ENCODE measurements at regions not wholly inside any gene's neighbourhood (a gene's known extent, or its start where the extent isn't known, plus 50 kb on each side); places are given as distances from the start of the nearest gene placed in this dataset.
A peak's percentile ranks its signal among the peaks of the same experiment; 100 is the strongest.

- TF ChIP-seq CTCF (conservative IDR thresholded peaks at IDR 0.05) = peak; percentile 62
- no peaks in the 10 kb centered on the region for H3K36me3 Mint-ChIP-seq (ENCODE audit: low read depth)
Measured at GRCh38 chr13:44116562-44117332, 237.0 kb downstream of the LACC1 start.

GRCh38 chr13:44117351-44117750 lies 237.6 kb downstream of the LACC1 start:
- TF ChIP-seq CTCF (conservative IDR thresholded peaks at IDR 0.05) = no peak
- H3K9ac ChIP-seq (ENCODE audit: extremely low read depth, low read length, poor library complexity, severe bottlenecking) = no peak overlapping the region
- H3K4me1 Mint-ChIP-seq = peaks cover 62% of the 10 kb centered on the region

More at GRCh38 chr13:44116562-44117332, 237.0 kb downstream of the LACC1 start:
- no peaks in the 10 kb centered on the region for H3K9me3 ChIP-seq (ENCODE audit: control insufficient read depth, low read length)
- H3K4me3 ChIP-seq (ENCODE audit: low read length) = no peak overlapping the region
- H3K4me1 Mint-ChIP-seq = peaks cover 67% of the 10 kb centered on the region
- H3K9me3 Mint-ChIP-seq = no peaks in the 10 kb centered on the region
- H3K36me3 ChIP-seq (ENCODE audit: control insufficient read depth, insufficient read depth, low read length) = no peaks in the 10 kb centered on the region
- peaks cover 15% of the 10 kb centered on the region for H3K4me1 ChIP-seq (ENCODE audit: control insufficient read depth, insufficient read depth, low read length)
- no peaks in the 10 kb centered on the region for H3K27me3 ChIP-seq (ENCODE audit: control insufficient read depth, insufficient read depth, low read length, poor library complexity, severe bottlenecking)
- WGBS, 2 experiments (ENCODE audit: insufficient coverage in 1 of 2, insufficient read length in 1 of 2) = 73 to 97% methylated on average over 3 to 6 of the region's 7 CpGs
- DNase-seq = peak; percentile 69
- H3K27ac Mint-ChIP-seq = no peak overlapping the region
- no peak overlapping the region for H3K9ac ChIP-seq (ENCODE audit: extremely low read depth, low read length, poor library complexity, severe bottlenecking)
- H3K27me3 Mint-ChIP-seq (ENCODE audit: insufficient read depth) = no peaks in the 10 kb centered on the region
- H3K4me3 Mint-ChIP-seq = no peak overlapping the region
- no peak overlapping the region for H3K27ac ChIP-seq (ENCODE audit: low read depth, low read length)

GRCh38 chr13:44117816-44118215 lies 238.1 kb downstream of the LACC1 start:
- H3K36me3 ChIP-seq (ENCODE audit: control insufficient read depth, insufficient read depth, low read length) = no peaks in the 10 kb centered on the region
- Mint-ChIP-seq H3K27me3 (ENCODE audit: insufficient read depth) (no peaks in the 10 kb centered on the region), H3K4me3 (no peak overlapping the region), H3K36me3 (ENCODE audit: low read depth) (no peaks in the 10 kb centered on the region), H3K4me1 (peaks cover 57% of the 10 kb centered on the region), H3K9me3 (no peaks in the 10 kb centered on the region), H3K27ac (no peak overlapping the region)
- no peak for DNase-seq
- no peaks in the 10 kb centered on the region for H3K9me3 ChIP-seq (ENCODE audit: control insufficient read depth, low read length)
- 92 to 95% methylated on average over 2 of the region's 2 CpGs for WGBS, 2 experiments (ENCODE audit: insufficient coverage in 1 of 2, insufficient read length in 1 of 2)
- H3K4me1 ChIP-seq (ENCODE audit: control insufficient read depth, insufficient read depth, low read length) = peaks cover 11% of the 10 kb centered on the region
- TF ChIP-seq CTCF (conservative IDR thresholded peaks at IDR 0.05) = no peak
- H3K4me3 ChIP-seq (ENCODE audit: low read length) = no peak overlapping the region
- no peaks in the 10 kb centered on the region for H3K27me3 ChIP-seq (ENCODE audit: control insufficient read depth, insufficient read depth, low read length, poor library complexity, severe bottlenecking)
- H3K27ac ChIP-seq (ENCODE audit: low read depth, low read length) = no peak overlapping the region
- H3K9ac ChIP-seq (ENCODE audit: extremely low read depth, low read length, poor library complexity, severe bottlenecking) = no peak overlapping the region

More at GRCh38 chr13:44117351-44117750, 237.6 kb downstream of the LACC1 start:
- DNase-seq = no peak
- Mint-ChIP-seq H3K36me3 (ENCODE audit: low read depth) (no peaks in the 10 kb centered on the region), H3K4me3 (no peak overlapping the region), H3K27me3 (ENCODE audit: insufficient read depth) (no peaks in the 10 kb centered on the region), H3K9me3 (no peaks in the 10 kb centered on the region), H3K27ac (no peak overlapping the region)
- 43 to 80% methylated on average over 1 to 3 of the region's 3 CpGs for WGBS, 2 experiments (ENCODE audit: insufficient coverage in 1 of 2, insufficient read length in 1 of 2)
- H3K27me3 ChIP-seq (ENCODE audit: control insufficient read depth, insufficient read depth, low read length, poor library complexity, severe bottlenecking) = no peaks in the 10 kb centered on the region
- no peak overlapping the region for H3K4me3 ChIP-seq (ENCODE audit: low read length)
- H3K36me3 ChIP-seq (ENCODE audit: control insufficient read depth, insufficient read depth, low read length) = no peaks in the 10 kb centered on the region
- no peak overlapping the region for H3K27ac ChIP-seq (ENCODE audit: low read depth, low read length)
- peaks cover 11% of the 10 kb centered on the region for H3K4me1 ChIP-seq (ENCODE audit: control insufficient read depth, insufficient read depth, low read length)
- H3K9me3 ChIP-seq (ENCODE audit: control insufficient read depth, low read length) = no peaks in the 10 kb centered on the region

Measured in endodermal cell (in vitro differentiated cells).